Loucy (cell line): ENCODE measurements at regions not wholly inside any gene's neighbourhood (a gene's known extent, or its start where the extent isn't known, plus 50 kb on each side); places are given as distances from the start of the nearest gene placed in this dataset.
"Not testable (repeated sequence)": the region's sequence is repeated elsewhere in the genome, so short reads cannot be mapped to it uniquely, and the experiment has no call there.

Experiments used
- EZH2phosphoT487 ChIP-seq: fragments of 200-600 bp; IDR thresholded peaks from 2 replicates; pipeline ENCODE4 v1.6.1; 2018; ENCODE audit warnings: antibody characterized with exemption, mild to moderate bottlenecking, moderate library complexity, borderline replicate concordance
- TF ChIP-seq, protein P1 (sequence below): fragments of 200-600 bp; sonication (generic); conservative IDR thresholded peaks from 2 replicates; pipeline ENCODE4 v1.5.1; 2014; ENCODE audit warnings: mild to moderate bottlenecking, antibody characterized with exemption, low read length

GRCh38 chr15:22174088-22174487 is 93.8 kb downstream of the OR4M2 start:
- TF ChIP-seq, protein P1, sequence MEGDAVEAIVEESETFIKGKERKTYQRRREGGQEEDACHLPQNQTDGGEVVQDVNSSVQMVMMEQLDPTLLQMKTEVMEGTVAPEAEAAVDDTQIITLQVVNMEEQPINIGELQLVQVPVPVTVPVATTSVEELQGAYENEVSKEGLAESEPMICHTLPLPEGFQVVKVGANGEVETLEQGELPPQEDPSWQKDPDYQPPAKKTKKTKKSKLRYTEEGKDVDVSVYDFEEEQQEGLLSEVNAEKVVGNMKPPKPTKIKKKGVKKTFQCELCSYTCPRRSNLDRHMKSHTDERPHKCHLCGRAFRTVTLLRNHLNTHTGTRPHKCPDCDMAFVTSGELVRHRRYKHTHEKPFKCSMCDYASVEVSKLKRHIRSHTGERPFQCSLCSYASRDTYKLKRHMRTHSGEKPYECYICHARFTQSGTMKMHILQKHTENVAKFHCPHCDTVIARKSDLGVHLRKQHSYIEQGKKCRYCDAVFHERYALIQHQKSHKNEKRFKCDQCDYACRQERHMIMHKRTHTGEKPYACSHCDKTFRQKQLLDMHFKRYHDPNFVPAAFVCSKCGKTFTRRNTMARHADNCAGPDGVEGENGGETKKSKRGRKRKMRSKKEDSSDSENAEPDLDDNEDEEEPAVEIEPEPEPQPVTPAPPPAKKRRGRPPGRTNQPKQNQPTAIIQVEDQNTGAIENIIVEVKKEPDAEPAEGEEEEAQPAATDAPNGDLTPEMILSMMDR: not testable (repeated sequence)
- not testable (repeated sequence) for TF ChIP-seq EZH2phosphoT487
